GM21367 (cell line): ENCODE measurements at regions not wholly inside any gene's neighbourhood (a gene's known extent, or its start where the extent isn't known, plus 50 kb on each side); places are given as distances from the start of the nearest gene placed in this dataset.

ENCODE experiments used
- ATAC-seq: cut with Tn5 transposase; IDR thresholded peaks from one replicate; pipeline ENCODE4 v1.9.1; 2021; ENCODE audit not compliant: unreplicated experiment

DNA sequence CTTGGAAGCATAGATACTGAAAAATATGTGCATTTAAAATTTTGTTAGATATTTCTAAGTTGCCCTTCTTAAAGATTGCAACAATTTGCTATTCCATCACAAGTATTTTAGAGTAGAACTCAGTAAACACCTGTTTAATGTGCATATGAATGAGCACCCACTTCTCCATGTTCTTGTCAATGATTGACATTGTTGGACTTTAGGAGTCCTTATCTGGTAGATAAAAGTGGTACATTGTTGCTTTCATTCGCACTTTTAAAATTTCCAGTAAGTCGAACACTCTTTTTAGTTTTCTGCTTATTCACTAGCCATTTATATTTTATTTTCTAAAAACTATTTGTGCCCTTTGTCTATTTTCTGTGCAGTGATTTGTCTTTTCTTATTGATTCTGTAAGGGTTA, 478.3 kb downstream of the SOX2 start:
- no peak for ATAC-seq

DNA sequence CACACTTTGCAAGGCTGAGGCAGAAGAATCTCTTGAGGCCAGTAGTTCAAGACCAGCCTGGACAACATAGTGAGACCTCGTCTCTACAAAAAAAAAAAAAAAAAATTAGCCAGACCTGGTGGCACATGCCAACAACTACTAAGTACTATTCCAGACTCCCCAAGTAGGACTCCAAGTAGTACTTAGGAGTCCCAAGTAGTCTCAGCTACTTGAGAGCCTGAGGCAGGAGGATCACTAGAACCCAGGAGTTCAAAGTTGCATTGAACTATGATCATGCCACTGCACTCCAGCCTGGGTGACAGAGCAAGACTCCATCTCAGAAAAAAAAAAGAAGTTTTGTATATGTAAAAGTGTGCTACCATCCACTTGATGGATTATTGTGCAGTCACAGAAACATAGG, 486.6 kb downstream of the SOX2 start:
- ATAC-seq: no peak

DNA sequence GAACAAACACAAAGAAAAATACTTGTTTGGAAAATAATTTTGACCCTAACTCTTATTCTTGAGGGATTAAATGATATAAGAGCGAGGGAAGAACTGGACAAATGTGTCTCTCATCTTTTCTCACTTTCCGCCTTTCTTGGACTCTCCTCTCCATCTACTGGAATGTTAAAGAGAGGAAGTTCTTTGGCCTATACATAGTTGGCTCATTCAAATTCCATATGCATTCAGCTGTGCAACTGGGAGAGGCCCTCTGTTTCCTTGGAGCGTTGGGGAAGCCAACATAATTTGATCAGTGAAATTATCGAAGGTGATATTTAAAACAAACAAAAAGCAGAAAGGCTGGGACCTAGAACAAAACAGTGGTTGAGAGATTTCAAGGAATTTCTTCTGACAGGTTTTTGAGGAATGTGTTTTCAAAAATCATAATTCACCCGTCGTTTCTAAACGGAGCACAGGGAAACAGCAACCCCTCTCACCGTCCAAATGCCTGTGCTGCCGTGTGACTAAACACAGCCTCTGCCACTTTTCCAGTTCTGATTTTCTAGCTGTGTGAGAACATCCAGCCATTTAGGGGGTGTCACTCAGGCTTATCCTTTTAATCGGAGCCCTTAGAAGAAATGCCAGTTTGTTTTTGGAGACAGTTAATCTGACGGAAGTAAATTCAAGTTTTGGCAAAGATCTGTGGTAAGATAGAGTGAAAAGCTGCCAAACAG, 489.9 kb downstream of the SOX2 start:
- no peak for ATAC-seq

DNA sequence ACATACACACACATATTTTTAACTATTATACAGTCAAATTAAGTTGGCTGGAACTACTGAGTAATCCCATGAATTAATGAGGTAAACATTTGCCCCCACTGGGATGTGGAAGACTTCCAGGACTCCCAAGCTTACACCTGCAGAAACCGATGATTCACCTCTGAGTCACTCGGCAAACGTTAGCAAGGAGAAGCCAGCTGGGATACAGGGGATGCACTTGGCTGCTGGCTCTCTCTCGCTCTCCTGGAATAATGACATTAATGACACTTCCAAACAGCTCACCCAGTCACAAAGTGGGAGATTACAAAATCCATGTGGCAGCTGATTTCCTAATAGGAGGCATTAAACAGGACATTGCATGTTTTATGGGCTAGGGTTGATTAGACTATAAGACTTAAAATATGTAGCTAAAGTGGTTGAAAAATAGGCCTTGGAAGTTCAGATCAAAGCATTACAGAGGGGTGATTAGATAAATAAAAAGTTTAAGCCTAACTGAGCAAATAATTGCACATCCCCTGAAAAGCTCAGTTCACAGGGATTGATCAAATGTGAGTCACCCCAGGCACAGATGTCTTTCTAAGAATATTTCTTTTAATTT, 500.9 kb downstream of the SOX2 start:
- ATAC-seq: no peak

DNA sequence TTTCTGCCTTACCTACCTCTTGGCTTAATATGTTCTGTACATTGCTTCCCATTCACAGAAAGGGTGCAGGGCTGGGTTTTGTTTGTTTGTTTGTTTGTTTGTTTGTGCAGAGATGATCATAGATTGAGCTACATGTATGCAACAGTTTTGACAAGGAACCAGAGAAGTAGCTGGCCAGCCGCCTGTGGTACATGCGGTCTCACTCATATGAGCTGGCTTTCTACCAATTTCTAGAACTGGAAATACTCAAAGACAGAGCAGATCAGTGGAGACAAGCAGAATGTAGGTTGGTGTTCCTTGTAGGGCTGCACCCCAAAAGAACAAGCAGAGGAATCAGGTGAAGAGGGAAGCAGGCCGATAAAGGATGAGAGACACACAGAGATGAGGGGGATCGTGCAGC, 502.7 kb downstream of the SOX2 start:
- no peak for ATAC-seq

DNA sequence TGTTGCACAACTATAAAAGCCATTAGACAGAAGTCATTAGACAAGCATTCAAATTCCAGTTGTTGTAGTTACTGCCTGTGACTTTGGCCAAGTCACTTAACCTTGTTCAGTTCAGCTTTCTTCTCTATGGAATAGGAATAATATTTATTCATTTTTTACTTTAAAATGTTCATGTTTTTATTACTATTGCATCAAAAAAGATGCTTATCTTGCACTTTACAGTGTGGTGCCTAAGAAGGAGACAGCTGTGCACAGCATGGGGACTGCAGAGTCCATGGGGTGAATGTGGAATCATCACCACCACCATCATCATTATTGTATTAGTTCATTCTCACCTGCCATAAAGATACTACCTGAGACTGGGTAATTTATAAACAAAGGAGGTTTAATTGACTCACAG, 504.2 kb downstream of the SOX2 start:
- no peak for ATAC-seq

DNA sequence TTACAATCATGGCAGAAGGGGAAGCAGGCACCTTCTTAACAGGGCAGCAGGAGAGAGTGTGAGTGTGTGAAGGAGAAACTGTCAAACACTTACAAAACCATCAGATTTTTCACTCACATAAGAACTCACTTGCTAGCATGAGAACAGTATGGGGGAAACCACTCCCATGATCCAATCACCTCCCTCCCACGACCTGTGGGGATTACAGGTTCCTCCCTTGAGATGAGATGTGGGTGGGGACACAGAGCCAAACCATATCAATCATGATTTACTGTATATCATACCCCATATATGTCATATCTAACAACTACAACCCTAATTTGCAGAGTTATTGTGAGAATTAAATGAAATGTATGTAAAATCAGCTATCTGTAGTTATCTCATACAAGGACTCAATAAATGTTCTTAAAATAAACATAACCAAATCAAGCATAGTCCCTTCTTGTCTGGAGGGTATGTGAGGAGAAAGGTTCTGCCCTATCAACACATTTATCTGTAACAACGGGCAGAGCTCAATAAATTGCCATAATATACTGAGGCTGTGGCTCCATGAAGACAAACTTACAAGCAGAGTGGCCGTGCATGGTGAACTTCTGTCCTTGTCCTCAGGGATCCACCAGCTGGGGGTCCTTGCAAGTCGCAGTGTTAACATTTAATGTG, 504.7 kb downstream of the SOX2 start:
- no peak for ATAC-seq

DNA sequence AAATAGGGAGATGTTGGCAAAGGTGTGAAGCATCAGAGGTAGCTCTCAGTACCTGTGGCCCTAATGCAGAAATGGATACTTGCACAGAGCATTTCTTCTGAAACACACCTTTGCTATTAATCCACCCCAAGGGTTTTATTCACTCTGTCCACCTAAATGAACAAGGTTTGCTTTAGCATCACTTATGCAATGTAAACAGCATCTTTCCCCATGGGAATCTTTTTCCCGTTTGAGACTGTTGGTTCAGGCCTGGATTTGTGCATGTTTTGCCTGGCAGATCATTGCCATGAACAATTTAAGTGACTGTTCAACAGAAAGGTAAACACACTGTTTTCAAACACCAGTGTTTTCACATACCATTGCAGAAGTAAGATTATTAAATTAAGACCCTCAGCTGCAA, 508.3 kb downstream of the SOX2 start:
- no peak for ATAC-seq

DNA sequence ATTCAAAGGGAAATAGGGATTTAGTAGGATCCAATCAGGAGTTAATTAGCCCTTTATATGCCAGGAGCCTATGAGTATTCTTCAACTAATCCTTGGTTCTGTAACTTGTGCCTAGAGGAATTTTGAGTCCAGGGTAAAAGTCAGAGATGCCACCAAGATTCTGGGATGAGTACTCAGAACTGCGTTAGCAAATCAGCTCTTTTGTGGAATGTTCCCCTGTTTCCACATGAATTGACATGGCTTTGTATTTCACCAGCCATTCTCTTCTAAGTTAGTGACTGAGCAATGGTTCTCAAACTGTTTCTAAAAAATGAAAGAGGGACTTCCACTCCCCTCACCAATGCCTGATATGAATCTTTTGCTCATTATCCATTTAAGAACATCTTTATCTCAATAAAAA, 508.7 kb downstream of the SOX2 start:
- no peak for ATAC-seq

DNA sequence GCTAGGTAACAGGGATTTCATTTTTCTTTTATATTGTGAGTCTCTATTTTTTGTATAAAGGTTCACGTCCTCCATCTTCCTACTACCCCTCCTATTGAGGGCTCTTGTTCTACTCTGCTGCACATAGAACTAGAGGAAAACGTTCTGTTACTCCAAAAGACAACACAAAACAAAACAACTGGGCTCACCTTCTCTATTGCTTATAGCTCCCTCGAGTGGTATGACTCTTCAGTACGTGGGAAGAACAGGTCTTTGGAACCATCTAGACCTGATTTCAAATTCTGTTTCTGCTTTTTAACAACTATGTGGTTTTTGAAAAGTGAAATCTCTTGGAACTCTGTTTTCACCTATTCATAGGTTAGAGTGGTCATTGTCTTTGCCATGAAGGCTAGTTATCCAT, 515.3 kb downstream of the SOX2 start:
- ATAC-seq: no peak

DNA sequence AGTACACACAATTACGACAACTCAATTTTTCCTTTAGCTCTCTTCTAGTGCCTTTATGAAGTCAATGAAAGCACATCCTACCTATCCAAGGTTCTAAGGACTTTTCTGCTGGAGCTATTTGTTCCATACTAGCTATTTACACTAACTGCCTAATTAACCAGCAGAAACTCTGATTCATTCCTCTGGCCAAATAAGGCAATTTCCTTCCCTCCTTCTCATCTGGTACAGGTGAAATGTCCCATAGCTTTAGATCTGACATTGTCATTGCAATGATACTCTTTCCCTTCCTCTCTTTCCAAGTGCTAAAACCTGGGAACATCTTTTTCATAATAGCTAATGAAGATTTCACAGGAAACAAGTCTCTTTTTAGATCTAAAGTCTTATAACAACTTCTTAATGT, 521.7 kb downstream of the SOX2 start:
- no peak for ATAC-seq

DNA sequence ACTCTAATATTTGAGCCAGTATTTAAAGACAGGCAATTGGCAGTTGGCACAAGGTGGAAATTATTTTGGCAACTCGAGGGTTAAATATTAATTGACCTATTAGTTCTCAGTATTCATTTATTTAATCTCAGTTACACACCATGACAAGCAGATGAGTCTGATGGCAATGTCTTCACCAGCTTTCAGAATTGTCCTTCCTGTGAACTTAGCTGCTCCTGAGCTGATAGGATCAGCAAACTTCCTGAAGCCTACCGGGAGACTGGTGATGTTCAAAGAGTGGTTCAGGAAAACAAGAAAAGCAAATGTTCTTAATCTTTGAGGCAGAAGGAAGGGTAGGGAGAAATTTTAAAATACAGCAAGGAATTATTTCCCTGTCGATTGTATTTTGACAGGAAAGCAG, 522.2 kb downstream of the SOX2 start:
- ATAC-seq: no peak

DNA sequence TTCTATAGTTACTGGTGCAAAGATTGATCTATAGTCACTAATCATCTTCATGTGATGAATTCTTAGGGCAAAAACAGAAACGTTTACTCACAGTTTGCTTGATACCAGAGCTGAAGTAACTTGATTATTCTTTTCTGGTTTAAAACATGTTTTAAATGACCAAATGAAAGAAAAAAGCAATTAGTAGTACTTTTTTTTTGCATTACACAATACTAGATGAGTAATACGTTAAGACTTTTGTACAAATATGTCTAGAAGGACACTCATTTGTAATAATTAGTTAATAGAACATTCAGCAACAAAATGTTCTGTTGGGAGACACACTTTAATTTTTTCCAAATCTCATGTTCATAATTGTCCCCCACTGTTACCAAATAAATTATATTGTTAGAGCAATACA, 523.2 kb downstream of the SOX2 start:
- no peak for ATAC-seq

DNA sequence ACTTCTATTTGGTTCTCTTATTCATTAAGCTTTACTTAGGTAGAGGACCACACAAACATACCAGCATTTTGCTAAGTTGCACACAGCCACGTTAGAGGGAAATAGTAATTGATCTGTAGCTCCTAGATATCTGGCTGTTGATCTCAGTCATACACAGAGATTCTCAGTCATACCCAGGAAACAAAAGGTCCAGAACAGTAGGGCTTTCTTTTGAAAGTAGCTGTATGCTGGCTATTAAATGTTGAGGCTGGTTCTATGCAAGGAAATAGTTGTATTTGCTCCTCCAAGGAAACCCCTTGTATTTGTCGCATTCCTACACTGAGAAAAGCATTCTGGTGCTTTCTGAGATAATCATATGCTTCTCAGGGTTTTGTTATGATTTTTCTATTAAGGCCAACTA, 523.8 kb downstream of the SOX2 start:
- ATAC-seq: no peak

DNA sequence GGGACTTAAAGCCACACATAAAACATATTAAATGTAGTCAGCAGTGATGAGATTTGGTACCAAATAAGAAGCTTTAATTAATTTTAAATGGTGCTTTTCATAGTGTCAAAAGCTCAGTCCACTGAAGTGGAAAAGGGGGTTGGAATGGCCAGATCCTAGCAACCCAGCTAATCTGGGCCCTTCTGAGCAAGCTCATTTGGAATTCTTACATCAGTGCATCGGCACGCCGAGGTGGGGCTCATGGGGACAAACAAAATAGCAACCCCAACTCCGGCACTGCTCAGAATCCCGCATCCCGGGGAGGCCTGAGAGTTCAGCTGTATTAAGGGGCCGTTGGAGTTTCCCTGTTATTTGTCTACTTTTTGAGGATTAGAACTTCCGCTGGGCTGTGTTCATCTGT, 526.4 kb downstream of the SOX2 start:
- no peak for ATAC-seq

DNA sequence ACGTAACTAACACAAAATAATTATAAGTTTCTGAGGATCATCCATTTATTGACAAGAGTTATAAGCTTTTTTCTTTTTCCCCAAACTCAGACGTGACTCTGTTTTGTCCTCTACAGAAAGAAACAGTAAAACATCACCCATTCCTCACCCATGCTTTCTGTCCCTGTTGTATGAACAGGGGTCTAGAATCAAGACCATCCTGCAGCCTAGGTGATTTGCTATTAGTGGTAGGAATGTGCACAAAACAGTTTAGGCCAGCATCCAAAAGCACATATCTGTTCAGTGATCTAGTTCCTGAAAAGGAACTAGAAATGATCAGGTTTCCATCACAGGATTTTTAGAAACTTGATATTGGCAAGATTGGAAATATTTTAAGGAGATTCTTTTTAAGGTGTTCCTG, 527.6 kb downstream of the SOX2 start:
- ATAC-seq: no peak

DNA sequence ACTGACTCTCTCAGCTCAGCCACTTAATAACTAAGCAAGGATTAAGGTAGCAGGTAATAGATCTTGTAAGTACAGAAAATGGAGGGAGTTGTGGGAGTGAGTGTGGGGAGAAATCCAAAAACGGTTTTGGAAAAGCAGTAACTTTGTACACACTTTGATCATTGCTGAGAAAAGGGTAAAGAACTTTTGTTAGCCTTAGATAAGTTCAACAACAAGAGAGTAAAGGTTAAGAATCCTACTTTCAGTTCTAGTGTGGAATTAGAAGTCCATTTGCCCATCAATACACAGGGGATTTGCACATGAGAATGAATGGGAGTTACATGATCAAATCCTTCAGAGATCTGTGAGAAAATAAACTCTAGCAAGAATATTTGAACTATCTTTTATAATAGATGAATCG, 528.7 kb downstream of the SOX2 start:
- ATAC-seq: no peak

DNA sequence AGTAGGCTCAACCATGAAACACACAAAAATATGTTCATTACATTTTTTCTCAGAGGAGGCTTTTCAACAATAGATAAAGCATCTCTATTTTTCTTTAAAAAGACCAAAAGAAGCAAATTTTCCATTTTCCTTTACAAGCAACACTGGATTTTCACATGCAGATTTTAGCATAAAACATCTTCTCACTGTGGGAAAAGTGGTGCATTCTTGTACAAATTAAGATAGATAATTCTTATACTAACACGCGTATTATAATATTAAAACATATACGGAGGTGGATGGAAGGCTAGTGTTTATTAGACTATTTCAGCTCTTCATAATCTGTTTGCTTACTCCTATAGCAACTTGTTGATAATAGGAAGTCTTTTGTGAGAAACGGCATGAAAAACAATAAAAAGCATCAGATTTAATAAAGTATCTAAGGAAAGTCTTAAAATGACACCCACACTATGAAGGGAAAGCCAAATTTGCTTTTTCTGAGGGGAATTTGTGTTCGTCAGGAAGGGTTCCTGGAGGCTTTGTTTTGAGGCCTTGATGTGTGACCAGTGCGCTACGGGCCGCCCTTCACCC, 529.6 kb downstream of the SOX2 start:
- ATAC-seq: no peak

DNA sequence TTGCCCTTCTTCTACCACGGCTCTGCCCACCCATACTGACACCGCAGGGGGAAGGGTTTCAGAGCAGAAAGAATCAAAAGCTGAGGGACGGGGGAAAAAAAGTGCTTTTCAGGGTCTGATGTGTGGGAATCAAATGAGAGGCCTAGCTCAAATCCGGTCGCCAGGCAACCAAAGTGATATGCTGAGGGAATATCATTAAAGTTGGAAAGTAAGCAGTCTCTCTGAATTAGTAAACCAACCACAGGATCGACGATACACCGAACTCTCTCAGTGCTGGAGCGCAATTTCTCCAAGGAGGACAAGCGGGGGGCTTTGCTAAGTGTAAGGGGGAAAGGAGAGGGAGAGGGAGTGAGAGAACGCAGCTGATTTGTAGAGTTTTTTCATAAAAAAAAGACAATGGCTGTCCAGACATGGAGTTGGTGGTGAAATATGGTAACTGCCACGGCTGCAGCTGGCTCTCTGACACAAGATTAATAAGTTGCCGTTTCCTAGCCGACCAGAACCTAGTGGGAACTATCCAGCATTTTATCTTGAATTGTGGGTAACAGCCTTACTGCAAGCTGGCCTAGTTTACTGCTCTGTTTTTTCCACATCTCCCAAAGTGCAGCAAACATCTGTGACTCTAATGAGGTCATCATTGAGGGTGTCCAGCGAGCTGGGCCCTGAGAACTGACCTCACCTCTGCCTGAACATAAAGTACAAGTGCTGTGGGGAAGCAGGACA, 530.2 kb downstream of the SOX2 start:
- no peak for ATAC-seq

DNA sequence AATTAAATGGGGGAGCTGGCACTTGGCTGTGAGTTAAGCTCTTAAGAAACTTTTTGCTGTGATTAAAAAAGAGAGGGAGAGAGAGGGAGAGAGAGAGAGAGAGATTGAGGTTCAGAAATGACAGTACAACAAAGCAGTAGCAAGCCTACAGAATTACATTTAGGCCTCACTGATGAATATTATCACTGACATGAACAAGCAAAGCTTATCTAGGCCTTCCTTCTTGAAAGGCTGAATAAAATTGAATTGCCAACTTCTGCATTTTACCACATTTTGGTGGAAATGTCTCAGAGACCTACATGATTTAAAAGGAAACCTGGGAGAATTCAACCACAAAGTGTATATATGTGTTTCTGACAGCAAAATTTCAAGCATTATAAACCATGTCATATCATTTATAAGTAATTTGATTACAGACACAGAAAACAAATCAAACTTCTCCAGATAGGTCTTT, 530.8 kb downstream of the SOX2 start:
- no peak for ATAC-seq

DNA sequence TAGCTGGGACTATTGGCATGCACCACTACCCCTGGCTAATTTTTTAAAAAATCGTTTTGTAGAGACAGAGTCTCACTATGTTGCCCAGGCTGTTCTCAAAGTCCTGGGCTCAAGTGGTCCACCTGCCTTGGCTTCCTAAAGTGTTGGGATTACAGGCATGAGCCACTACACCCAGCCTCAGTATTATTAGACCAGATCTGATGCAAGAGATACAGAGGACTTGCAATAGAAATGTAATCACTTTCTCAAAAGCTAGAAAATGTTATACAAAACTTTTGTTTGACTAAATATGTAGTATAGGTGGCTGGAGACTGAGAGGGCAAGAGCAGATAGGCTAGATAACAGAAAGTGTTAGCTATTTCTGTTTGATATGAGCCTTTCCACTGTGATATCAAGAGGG, 531.9 kb downstream of the SOX2 start:
- no peak for ATAC-seq
